Caco-2 (cell line): ENCODE measurements at regions not wholly inside any gene's neighbourhood (a gene's known extent, or its start where the extent isn't known, plus 50 kb on each side); places are given as distances from the start of the nearest gene placed in this dataset.

Source experiments
- BruUV-seq: library from RNA; stranded (reverse); fragments of 400-500 nt; replicated peaks from 2 replicates; lab custom pipeline; 2021; lab: Mats Ljungman, UMichigan
- CTCF ChIA-PET: fragments of 300-600 bp; sonication (Branson Sonifier 250); formaldehyde crosslinking; loops from one replicate; lab custom pipeline; 2022; ENCODE audit warnings: antibody characterized with exemption; lab: Charles Lee
- POLR2A ChIA-PET: fragments of 300-600 bp; sonication (Branson Sonifier 250); formaldehyde crosslinking; loops from one replicate; lab custom pipeline; 2022; ENCODE audit warnings: antibody characterized with exemption; lab: Charles Lee
- DNase-seq, 2 experiments: peaks; one replicate each; pipeline versions ENCODE4 v3.0.0 to v3.0.0-alpha.2; 2020 to 2022
- H3K27me3 ChIP-seq: replicated peaks from 2 replicates; pipeline ENCODE4 v1.6.0; 2011; ENCODE audit warnings: low read length; ENCODE audit not compliant: control insufficient read depth, insufficient read depth
- H3K36me3 ChIP-seq: 2 replicates; pipeline ENCODE4 v1.5.1; 2011; ENCODE audit warnings: low read length; ENCODE audit not compliant: control insufficient read depth, insufficient read depth
- H3K4me1 ChIP-seq: fragments of 250-450 bp; sonication (Bioruptor Pico); 2 replicates; pipeline ENCODE4 v1.5.1; 2020; ENCODE audit warnings: mild to moderate bottlenecking
- H3K4me3 ChIP-seq: 2 replicates; pipeline ENCODE4 v1.5.1; 2011; ENCODE audit warnings: low read depth, mild to moderate bottlenecking, control low read depth, low read length
- H3K9me3 ChIP-seq: fragments of 250-450 bp; sonication (Bioruptor Pico); 2 replicates; pipeline ENCODE4 v1.5.1; 2020; ENCODE audit warnings: mild to moderate bottlenecking, moderate library complexity
- H3K27ac Mint-ChIP-seq: one replicate; pipeline ENCODE4 v1.8.0; 2022; ENCODE audit warnings: mixed read lengths; ENCODE audit not compliant: unreplicated experiment
- H3K27me3 Mint-ChIP-seq: one replicate; pipeline ENCODE4 v1.8.0; 2022; ENCODE audit warnings: mixed read lengths; ENCODE audit not compliant: insufficient read depth, unreplicated experiment
- H3K36me3 Mint-ChIP-seq: one replicate; pipeline ENCODE4 v1.8.0; 2022; ENCODE audit warnings: mild to moderate bottlenecking, mixed read lengths; ENCODE audit not compliant: insufficient read depth, unreplicated experiment
- H3K4me1 Mint-ChIP-seq: one replicate; pipeline ENCODE4 v1.8.0; 2022; ENCODE audit warnings: low read depth, mixed read lengths; ENCODE audit not compliant: unreplicated experiment
- H3K4me3 Mint-ChIP-seq: one replicate; pipeline ENCODE4 v1.8.0; 2022; ENCODE audit warnings: mild to moderate bottlenecking, moderate library complexity, mixed read lengths; ENCODE audit not compliant: unreplicated experiment
- H3K9me3 Mint-ChIP-seq: one replicate; pipeline ENCODE4 v1.8.0; 2022; ENCODE audit warnings: mixed read lengths; ENCODE audit not compliant: unreplicated experiment
- intact Hi-C: fragments of 100-400 bp; cut with micrococcal nuclease; formaldehyde crosslinking; loops from one replicate; pipeline ENCODE4 v1.10.0; 2022; ENCODE audit not compliant: unreplicated experiment
- TF ChIP-seq, protein P1 (sequence below), 2 experiments: fragments of 200-600 bp in 1 of 2; IDR thresholded peaks; 1 replicate in 1 of 2; 2 replicates in 1 of 2; pipeline versions ENCODE4 v1.5.1 to v1.8.0; 2011 to 2022; ENCODE audit warnings: antibody characterized with exemption in 1 of 2, control low read depth in 1 of 2, inconsistent platforms in 1 of 2, low read depth in 1 of 2, low read length in 1 of 2, mild to moderate bottlenecking in 1 of 2, moderate library complexity in 1 of 2; ENCODE audit not compliant: insufficient read depth in 1 of 2, severe bottlenecking in 1 of 2, unreplicated experiment in 1 of 2

DNA sequence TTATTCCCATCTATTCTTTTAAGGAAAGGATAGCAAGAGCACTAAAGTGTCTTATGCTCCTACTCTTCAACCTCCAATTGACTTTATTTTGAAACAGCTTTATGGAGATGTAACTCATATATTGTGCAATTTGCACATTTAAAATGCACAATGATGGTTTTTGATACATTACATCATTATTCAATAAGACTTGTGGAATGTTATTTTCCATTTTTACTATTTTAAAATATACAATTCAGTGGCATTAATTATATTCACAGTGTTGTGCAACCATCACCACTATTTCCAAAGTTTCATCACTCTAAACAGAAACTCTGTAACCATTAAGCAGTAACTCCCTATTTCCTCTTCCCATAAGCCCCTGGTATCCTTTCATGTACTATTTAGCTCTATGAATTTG lies 489.8 kb downstream of the NEBL start:
- Histone ChIP-seq H3K4me1 (no peaks in the 10 kb centered on the region), H3K36me3 (no peaks in the 10 kb centered on the region), H3K27me3 (no peaks in the 10 kb centered on the region), H3K9me3 (no peaks in the 10 kb centered on the region), H3K4me3 (no peak overlapping the region)
- intact Hi-C loops = no loop called here
- Mint-ChIP-seq H3K27me3 (peaks cover 4% of the 10 kb centered on the region), H3K4me1 (no peaks in the 10 kb centered on the region), H3K27ac (no peak overlapping the region), H3K4me3 (no peak overlapping the region), H3K36me3 (no peaks in the 10 kb centered on the region), H3K9me3 (no peaks in the 10 kb centered on the region)
- BruUV-seq = no TSS peak
- no peak for DNase-seq
- ChIA-PET POLR2A (no interaction called here), CTCF (no interaction called here)
- TF ChIP-seq, protein P1, sequence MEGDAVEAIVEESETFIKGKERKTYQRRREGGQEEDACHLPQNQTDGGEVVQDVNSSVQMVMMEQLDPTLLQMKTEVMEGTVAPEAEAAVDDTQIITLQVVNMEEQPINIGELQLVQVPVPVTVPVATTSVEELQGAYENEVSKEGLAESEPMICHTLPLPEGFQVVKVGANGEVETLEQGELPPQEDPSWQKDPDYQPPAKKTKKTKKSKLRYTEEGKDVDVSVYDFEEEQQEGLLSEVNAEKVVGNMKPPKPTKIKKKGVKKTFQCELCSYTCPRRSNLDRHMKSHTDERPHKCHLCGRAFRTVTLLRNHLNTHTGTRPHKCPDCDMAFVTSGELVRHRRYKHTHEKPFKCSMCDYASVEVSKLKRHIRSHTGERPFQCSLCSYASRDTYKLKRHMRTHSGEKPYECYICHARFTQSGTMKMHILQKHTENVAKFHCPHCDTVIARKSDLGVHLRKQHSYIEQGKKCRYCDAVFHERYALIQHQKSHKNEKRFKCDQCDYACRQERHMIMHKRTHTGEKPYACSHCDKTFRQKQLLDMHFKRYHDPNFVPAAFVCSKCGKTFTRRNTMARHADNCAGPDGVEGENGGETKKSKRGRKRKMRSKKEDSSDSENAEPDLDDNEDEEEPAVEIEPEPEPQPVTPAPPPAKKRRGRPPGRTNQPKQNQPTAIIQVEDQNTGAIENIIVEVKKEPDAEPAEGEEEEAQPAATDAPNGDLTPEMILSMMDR (IDR thresholded peaks at IDR 0.05; ENCODE audit: insufficient read depth in 1 of 2, low read depth in 1 of 2, low read length in 1 of 2, severe bottlenecking in 1 of 2, unreplicated experiment in 1 of 2) = no peak

DNA sequence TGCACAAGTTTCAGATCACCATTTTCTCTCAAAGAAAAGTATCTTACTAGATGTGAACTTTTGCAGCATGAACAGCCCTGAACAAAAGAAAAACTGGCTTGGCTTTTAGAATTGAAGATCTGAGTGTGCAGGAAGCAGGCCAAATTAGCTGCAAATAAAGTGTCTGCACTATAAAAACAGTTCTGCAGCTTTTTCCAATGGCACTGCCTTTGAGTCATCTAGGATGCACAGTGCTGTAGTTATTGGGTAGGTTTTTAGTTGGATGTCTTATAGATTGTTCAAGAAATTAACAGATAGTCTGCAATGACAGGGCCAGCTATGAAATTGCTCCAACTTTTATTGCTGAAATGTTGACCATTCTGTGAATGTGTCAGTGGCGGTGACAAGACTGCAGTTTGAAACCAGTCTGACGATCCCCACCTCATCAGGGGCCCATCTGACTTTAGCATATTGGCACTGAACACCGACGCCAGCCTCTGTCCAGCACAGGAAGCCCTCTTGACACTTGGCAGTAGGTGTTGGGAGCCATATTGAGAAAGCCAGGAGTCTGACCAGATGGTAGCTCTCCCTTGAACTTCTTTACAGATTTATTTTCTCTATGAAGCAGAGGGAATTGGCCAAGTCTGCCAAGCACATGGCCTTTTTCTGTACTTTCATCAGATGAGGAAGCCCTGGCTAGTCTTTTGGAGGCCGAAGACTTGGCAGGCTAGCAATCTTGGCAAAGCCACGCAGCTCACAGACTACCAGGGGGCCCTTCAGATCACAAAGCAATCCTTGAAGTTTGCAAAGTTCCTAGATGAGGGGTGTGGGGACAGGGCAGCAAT lies 490.6 kb downstream of the NEBL start:
- Mint-ChIP-seq H3K27ac (no peak overlapping the region), H3K27me3 (peaks cover 4% of the 10 kb centered on the region), H3K4me3 (no peak overlapping the region), H3K36me3 (no peaks in the 10 kb centered on the region), H3K4me1 (no peaks in the 10 kb centered on the region), H3K9me3 (no peaks in the 10 kb centered on the region)
- no peak overlapping the region for H3K4me3 ChIP-seq
- no TSS peak for BruUV-seq
- POLR2A ChIA-PET = no interaction called here
- H3K4me1 ChIP-seq = no peaks in the 10 kb centered on the region
- no peaks in the 10 kb centered on the region for H3K27me3 ChIP-seq
- H3K9me3 ChIP-seq = no peaks in the 10 kb centered on the region
- DNase-seq = no peak
- TF ChIP-seq, protein P1 (IDR thresholded peaks at IDR 0.05; ENCODE audit: insufficient read depth in 1 of 2, low read depth in 1 of 2, low read length in 1 of 2, severe bottlenecking in 1 of 2, unreplicated experiment in 1 of 2) = no peak
- no peaks in the 10 kb centered on the region for H3K36me3 ChIP-seq
- CTCF ChIA-PET = no interaction called here
- intact Hi-C loops = no loop called here

DNA sequence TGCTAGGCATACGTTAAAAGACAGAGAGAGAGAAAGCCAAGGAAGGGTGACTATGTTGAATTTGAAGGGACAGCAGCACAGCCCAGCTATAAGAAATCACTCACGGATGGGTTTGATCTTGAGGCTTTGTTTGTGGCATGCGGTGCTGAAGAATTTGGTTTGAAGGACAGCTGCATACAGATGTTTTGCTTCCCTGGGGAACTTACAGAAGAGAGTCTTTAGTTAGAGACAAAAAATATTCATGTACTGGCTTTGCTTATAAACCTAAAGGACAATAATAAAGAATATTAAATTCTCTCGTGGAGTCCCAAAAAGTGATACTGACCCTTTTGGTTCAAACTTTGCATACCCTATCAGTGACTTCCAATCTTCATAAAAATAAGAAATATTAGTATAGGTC lies 491.4 kb downstream of the NEBL start:
- Mint-ChIP-seq H3K9me3 (no peaks in the 10 kb centered on the region), H3K27me3 (peaks cover 4% of the 10 kb centered on the region), H3K4me1 (no peaks in the 10 kb centered on the region), H3K36me3 (no peaks in the 10 kb centered on the region), H3K27ac (no peak overlapping the region), H3K4me3 (no peak overlapping the region)
- intact Hi-C loops = no loop called here
- ChIA-PET CTCF (no interaction called here), POLR2A (no interaction called here)
- Histone ChIP-seq H3K27me3 (no peaks in the 10 kb centered on the region), H3K36me3 (no peaks in the 10 kb centered on the region), H3K4me3 (no peak overlapping the region), H3K4me1 (no peaks in the 10 kb centered on the region), H3K9me3 (no peaks in the 10 kb centered on the region)
- TF ChIP-seq, protein P1 (IDR thresholded peaks at IDR 0.05; ENCODE audit: insufficient read depth in 1 of 2, low read depth in 1 of 2, low read length in 1 of 2, severe bottlenecking in 1 of 2, unreplicated experiment in 1 of 2) = no peak
- no peak for DNase-seq
- BruUV-seq = no TSS peak
